ENCODE measurements at regions not wholly inside any gene's neighbourhood (a gene's known extent, or its start where the extent isn't known, plus 50 kb on each side); places are given as distances from the start of the nearest gene placed in this dataset.

DNA sequence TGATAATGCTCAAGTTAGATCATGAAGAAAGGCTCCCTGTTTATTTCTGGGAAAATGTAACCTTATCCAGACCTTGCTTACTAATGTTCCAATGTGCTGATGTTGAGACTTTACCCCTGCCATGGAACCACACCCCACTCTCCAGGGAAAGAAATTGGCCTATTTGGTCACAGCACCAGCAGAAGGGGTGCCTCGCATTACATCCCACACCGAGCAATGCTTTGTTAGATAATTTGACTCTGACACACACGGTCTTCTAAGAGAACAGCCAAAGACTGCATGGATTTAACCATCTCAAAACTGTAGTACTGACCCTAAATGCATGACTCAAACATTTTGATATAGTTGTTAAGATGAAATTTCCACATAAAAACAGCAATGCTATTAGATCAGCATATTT is 152.1 kb upstream of the CCDC150 start:
- TF ChIP-seq POLR2A (IDR thresholded peaks at IDR 0.05): no peak
- TF ChIP-seq CTCF (IDR thresholded peaks at IDR 0.05): no peak

All from thyroid gland (tissue), 4 donors.